GM18861 (cell line): ENCODE measurements at regions not wholly inside any gene's neighbourhood (a gene's known extent, or its start where the extent isn't known, plus 50 kb on each side); places are given as distances from the start of the nearest gene placed in this dataset.

Experiments used
- ATAC-seq: cut with Tn5 transposase; IDR thresholded peaks from one replicate; pipeline ENCODE4 v1.9.1; 2021; ENCODE audit not compliant: unreplicated experiment

GRCh38 chr6:53417141-53417540 lies 68.4 kb upstream of the ELOVL5 start:
- ATAC-seq = no peak

GRCh38 chr6:53413326-53413725 lies 64.6 kb upstream of the ELOVL5 start:
- no peak for ATAC-seq

GRCh38 chr6:53412751-53413150 lies 64.0 kb upstream of the ELOVL5 start:
- no peak for ATAC-seq

GRCh38 chr6:53412021-53412715 lies 63.4 kb upstream of the ELOVL5 start:
- no peak for ATAC-seq

GRCh38 chr6:53411451-53411850 lies 62.7 kb upstream of the ELOVL5 start:
- no peak for ATAC-seq

- ATAC-seq = peak; percentile 91
Measured at GRCh38 chr6:53410508-53411258, 61.9 kb upstream of the ELOVL5 start.

GRCh38 chr6:53408826-53409225 lies 60.1 kb upstream of the ELOVL5 start:
- ATAC-seq = no peak

- ATAC-seq = no peak
Measured at GRCh38 chr6:53399027-53399344, 50.2 kb upstream of the ELOVL5 start.

- ATAC-seq = no peak
Measured at GRCh38 chr6:53398247-53399026, 49.7 kb upstream of the ELOVL5 start.
